Loucy (cell line): ENCODE measurements at regions not wholly inside any gene's neighbourhood (a gene's known extent, or its start where the extent isn't known, plus 50 kb on each side); places are given as distances from the start of the nearest gene placed in this dataset.

Source experiments
- H2AFZ ChIP-seq: fragments of 200-600 bp; sonication (generic); 2 replicates; pipeline ENCODE4 v1.6.0; 2016; ENCODE audit warnings: antibody characterized with exemption, mild to moderate bottlenecking, low read length, moderate library complexity
- H3F3A ChIP-seq: fragments of 200-600 bp; 2 replicates; pipeline ENCODE4 v1.6.0; 2016; ENCODE audit warnings: antibody characterized with exemption, low read depth, mild to moderate bottlenecking
- H3K27me3 ChIP-seq: fragments of 200-600 bp; sonication (generic); 2 replicates; pipeline ENCODE4 v1.6.1; 2014; ENCODE audit warnings: low read length, mild to moderate bottlenecking; ENCODE audit not compliant: insufficient read depth, poor library complexity, severe bottlenecking
- H3K36me3 ChIP-seq: fragments of 200-600 bp; sonication (generic); 2 replicates; pipeline ENCODE4 v1.6.1; 2016; ENCODE audit warnings: low read length; ENCODE audit not compliant: insufficient read depth
- H3K4me1 ChIP-seq: fragments of 200-600 bp; sonication (generic); 2 replicates; pipeline ENCODE4 v1.5.1; 2014; ENCODE audit warnings: low read length, mild to moderate bottlenecking; ENCODE audit not compliant: insufficient read depth, poor library complexity, severe bottlenecking
- H3K4me2 ChIP-seq: fragments of 200-600 bp; sonication (generic); 2 replicates; pipeline ENCODE4 v1.6.0; 2014; ENCODE audit warnings: antibody characterized with exemption, low read length, low read depth, mild to moderate bottlenecking; ENCODE audit not compliant: poor library complexity, severe bottlenecking
- H3K4me3 ChIP-seq: fragments of 200-600 bp; sonication (generic); 2 replicates; pipeline ENCODE4 v1.5.1; 2014; ENCODE audit warnings: low read length, mild to moderate bottlenecking, mixed read lengths; ENCODE audit not compliant: poor library complexity, severe bottlenecking
- H3K79me2 ChIP-seq: fragments of 200-600 bp; sonication (generic); 2 replicates; pipeline ENCODE4 v1.6.1; 2014; ENCODE audit warnings: low read length; ENCODE audit not compliant: insufficient read depth
- H3K9ac ChIP-seq: fragments of 200-600 bp; sonication (generic); 2 replicates; pipeline ENCODE4 v1.6.0; 2014; ENCODE audit warnings: mild to moderate bottlenecking, low read depth, low read length, moderate library complexity; ENCODE audit not compliant: poor library complexity, severe bottlenecking
- H3K9me2 ChIP-seq: fragments of 200-600 bp; sonication (generic); replicated peaks from 2 replicates; pipeline ENCODE4 v1.6.1; 2016; ENCODE audit warnings: low read depth, low read length, mixed read lengths
- H3K9me3 ChIP-seq: fragments of 200-600 bp; sonication (generic); 2 replicates; pipeline ENCODE4 v1.6.1; 2014; ENCODE audit warnings: mild to moderate bottlenecking, antibody characterized with exemption, low read length, low read depth; ENCODE audit not compliant: insufficient read depth
- H4K20me1 ChIP-seq: fragments of 200-600 bp; sonication (generic); 2 replicates; pipeline ENCODE4 v1.6.0; 2014; ENCODE audit warnings: antibody characterized with exemption, low read length, mild to moderate bottlenecking; ENCODE audit not compliant: insufficient read depth, poor library complexity, severe bottlenecking
- EZH2phosphoT487 ChIP-seq: fragments of 200-600 bp; IDR thresholded peaks from 2 replicates; pipeline ENCODE4 v1.6.1; 2018; ENCODE audit warnings: antibody characterized with exemption, mild to moderate bottlenecking, moderate library complexity, borderline replicate concordance
- TF ChIP-seq, protein P1 (sequence below): fragments of 200-600 bp; sonication (generic); conservative IDR thresholded peaks from 2 replicates; pipeline ENCODE4 v1.5.1; 2014; ENCODE audit warnings: mild to moderate bottlenecking, antibody characterized with exemption, low read length

DNA sequence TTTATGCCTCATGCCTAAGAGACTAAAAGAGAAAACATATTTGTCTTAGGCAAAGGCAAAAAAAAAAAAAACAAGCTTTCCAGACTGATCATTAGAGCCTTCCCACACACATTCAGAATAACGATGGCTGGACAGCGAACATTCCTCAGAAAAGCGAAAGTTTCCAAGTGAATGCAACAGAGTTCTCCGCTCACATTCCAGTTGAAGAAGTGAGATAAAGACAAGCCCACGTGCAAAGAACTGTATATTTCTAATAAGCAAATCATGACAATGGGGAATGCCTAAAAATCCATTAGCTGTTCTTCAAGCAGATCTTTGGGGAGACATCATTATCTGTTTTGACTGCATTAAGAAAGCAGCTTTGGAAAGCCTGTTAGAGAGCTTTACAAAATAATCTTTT is 347.9 kb downstream of the METTL4 start:
- no peaks in the 10 kb centered on the region for H3K9me3 ChIP-seq
- no peak overlapping the region for H2AFZ ChIP-seq
- no peaks in the 10 kb centered on the region for H3F3A ChIP-seq
- H3K4me1 ChIP-seq = no peaks in the 10 kb centered on the region
- H3K4me3 ChIP-seq = no peak overlapping the region
- no peak overlapping the region for H3K4me2 ChIP-seq
- H4K20me1 ChIP-seq = no peaks in the 10 kb centered on the region
- no peaks in the 10 kb centered on the region for H3K79me2 ChIP-seq
- no peaks in the 10 kb centered on the region for H3K9me2 ChIP-seq
- H3K9ac ChIP-seq = no peak overlapping the region
- H3K27me3 ChIP-seq = no peaks in the 10 kb centered on the region
- TF ChIP-seq, protein P1, sequence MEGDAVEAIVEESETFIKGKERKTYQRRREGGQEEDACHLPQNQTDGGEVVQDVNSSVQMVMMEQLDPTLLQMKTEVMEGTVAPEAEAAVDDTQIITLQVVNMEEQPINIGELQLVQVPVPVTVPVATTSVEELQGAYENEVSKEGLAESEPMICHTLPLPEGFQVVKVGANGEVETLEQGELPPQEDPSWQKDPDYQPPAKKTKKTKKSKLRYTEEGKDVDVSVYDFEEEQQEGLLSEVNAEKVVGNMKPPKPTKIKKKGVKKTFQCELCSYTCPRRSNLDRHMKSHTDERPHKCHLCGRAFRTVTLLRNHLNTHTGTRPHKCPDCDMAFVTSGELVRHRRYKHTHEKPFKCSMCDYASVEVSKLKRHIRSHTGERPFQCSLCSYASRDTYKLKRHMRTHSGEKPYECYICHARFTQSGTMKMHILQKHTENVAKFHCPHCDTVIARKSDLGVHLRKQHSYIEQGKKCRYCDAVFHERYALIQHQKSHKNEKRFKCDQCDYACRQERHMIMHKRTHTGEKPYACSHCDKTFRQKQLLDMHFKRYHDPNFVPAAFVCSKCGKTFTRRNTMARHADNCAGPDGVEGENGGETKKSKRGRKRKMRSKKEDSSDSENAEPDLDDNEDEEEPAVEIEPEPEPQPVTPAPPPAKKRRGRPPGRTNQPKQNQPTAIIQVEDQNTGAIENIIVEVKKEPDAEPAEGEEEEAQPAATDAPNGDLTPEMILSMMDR = no peak
- TF ChIP-seq EZH2phosphoT487 = no peak
- H3K36me3 ChIP-seq = no peaks in the 10 kb centered on the region

DNA sequence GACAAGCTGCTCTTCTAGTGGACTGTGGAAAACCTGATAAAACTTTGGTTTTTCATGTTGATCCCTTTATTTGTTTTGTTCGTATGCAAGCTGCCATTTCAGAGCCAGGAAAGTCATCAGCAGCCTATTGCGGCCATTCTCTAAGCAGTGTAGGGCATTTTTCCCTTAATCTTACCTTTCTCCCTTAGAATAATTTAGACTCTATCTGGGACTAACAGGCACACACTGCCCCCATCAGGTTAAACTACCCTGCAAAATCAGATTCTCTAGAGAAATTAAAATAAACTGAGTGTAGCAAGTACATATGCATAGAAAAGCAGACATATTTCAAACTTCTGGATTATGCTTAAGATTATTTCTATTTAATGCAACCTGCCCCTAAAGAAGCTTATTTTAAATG is 347.5 kb downstream of the METTL4 start:
- no peaks in the 10 kb centered on the region for H3K9me2 ChIP-seq
- H3K4me2 ChIP-seq = no peak overlapping the region
- no peaks in the 10 kb centered on the region for H4K20me1 ChIP-seq
- no peak overlapping the region for H2AFZ ChIP-seq
- no peaks in the 10 kb centered on the region for H3F3A ChIP-seq
- H3K4me3 ChIP-seq = no peak overlapping the region
- no peaks in the 10 kb centered on the region for H3K27me3 ChIP-seq
- TF ChIP-seq, protein P1 = peak; percentile 81
- TF ChIP-seq EZH2phosphoT487 = no peak
- H3K9me3 ChIP-seq = no peaks in the 10 kb centered on the region
- no peaks in the 10 kb centered on the region for H3K79me2 ChIP-seq
- no peaks in the 10 kb centered on the region for H3K4me1 ChIP-seq
- no peak overlapping the region for H3K9ac ChIP-seq
- no peaks in the 10 kb centered on the region for H3K36me3 ChIP-seq

DNA sequence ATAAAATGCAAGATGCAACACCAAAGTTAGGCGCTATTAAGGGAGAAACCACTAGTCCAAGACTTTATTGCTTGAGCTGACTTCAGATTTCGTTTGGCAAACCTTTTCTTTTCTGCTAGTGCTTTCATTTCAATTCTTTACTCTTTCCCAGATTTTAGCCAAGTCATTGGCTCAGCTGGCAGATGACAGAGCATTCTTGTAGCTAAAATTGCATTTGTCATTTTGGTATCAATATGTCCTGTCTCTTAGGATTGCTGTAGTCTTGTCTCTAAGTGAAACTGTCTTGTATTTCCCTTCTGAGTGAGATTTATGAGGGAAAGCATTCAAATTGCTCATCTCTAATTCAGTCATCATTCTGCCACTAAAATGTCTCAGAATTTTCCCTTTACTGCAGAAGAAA is 335.1 kb downstream of the METTL4 start:
- H3K9me2 ChIP-seq = no peaks in the 10 kb centered on the region; the same call in 1 of the 2 replicates
- H3K79me2 ChIP-seq = no peaks in the 10 kb centered on the region
- TF ChIP-seq EZH2phosphoT487 = no peak
- TF ChIP-seq, protein P1 = no peak
- no peaks in the 10 kb centered on the region for H3K9me3 ChIP-seq
- no peak overlapping the region for H2AFZ ChIP-seq
- no peaks in the 10 kb centered on the region for H3K36me3 ChIP-seq
- H3F3A ChIP-seq = no peaks in the 10 kb centered on the region
- H4K20me1 ChIP-seq = no peaks in the 10 kb centered on the region
- H3K4me1 ChIP-seq = peaks cover 11% of the 10 kb centered on the region
- H3K4me2 ChIP-seq = no peak overlapping the region
- H3K27me3 ChIP-seq = no peaks in the 10 kb centered on the region
- H3K4me3 ChIP-seq = no peak overlapping the region
- no peak overlapping the region for H3K9ac ChIP-seq
